Hematopoietic multipotent progenitor cell treated with erythropoietin and hydrocortisone succinate and interleukin-3 and kit ligand, for 17 days (in vitro differentiated cells): ENCODE measurements at regions not wholly inside any gene's neighbourhood (a gene's known extent, or its start where the extent isn't known, plus 50 kb on each side); places are given as distances from the start of the nearest gene placed in this dataset.

Source experiments
- DNase-seq: peaks from one replicate; pipeline ENCODE4 v3.0.0-alpha.2; 2015; ENCODE audit warnings: low spot score

GRCh38 chr5:158553195-158553961, 546.3 kb downstream of the EBF1 start:
- no peak for DNase-seq

- no peak for DNase-seq
Observed at GRCh38 chr5:158552241-158552640, 547.5 kb downstream of the EBF1 start.

- DNase-seq, result no peak
Observed at GRCh38 chr5:158549311-158549710, 550.4 kb downstream of the EBF1 start.

DNA sequence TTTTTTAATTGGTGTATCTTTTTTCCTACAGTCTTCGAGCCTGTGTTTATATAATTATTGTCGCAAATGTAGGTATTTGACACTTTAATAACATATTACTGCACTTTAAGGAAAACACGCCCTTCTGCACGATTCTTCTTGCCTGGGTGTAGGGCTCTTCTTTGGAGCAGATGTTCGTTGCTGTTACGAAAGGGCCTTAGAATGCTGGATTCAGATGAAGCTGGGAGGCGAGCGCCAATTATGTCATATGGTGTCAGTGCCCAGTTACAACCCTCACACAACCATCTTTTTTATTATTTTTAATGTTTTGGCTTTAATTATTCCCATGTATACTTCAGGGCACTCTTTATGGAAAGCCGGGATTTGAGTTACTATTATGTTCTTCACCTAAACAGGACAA, 553.0 kb downstream of the EBF1 start:
- no peak for DNase-seq

DNA sequence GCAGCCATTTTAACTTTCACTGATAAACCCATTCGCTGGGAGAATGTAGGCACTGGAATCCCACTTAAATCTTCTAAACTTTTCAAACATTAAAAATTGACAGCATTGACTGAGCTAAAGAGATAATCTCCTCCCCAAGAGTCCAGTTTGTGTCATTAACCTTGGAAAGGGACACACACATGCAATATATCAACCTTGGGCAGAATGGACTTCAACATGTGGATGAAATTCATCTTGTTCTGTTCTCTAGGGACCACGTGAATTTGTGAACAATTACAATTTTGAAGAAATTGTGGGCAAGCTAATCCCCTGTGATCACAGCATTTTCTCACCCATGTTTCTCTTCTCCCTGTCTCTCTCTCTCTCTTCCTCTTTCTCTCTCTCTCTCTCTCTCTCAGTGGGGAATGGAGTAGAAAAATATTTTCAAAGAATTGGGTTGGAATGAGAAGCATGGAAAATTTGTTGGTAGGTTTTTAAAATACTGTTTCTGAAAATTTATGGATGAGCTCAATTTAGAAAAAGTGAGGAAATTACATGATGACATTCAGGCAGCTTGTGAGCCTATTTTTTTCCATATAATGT, 553.7 kb downstream of the EBF1 start:
- DNase-seq, result no peak

- no peak for DNase-seq
Observed at GRCh38 chr5:158544388-158545339, 555.1 kb downstream of the EBF1 start.

DNA sequence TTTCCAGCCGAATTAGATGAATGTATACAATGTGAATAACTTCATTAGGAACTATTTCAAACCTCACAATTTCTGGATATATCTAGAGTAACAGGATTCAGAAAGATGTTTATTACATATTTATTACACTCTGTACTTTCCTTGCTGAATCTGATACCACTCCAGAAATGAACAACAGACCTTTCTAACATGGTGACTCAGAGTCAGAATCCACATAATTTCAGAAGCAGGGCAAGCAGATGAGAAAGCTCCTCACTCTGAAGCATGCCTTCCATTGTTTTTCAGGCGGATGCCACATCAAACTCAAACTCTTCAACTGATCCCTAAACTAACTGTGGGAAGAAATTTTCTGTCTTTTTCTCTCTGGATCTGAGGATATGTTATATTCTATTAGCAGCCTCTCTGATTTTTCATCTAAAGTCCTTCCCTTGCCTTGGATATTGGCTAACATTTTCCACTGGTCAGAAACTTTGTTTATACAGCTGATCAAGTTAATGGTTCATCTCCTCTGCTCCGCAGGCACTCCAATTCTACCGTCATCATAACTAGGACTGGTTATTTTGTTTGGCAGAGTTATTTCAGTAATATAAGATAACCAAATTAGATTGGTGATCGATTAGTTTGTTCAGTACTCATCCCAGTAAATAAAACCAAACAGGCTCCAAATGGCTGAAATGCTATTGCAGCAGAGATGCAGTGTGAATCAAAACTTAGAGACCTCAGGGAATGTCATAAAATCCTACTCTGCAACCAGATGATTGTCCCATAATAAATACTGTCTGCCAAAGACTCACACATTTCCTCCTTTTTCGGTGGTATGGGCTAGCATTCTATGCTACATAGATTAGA, 556.0 kb downstream of the EBF1 start:
- no peak for DNase-seq

GRCh38 chr5:158541536-158542297, 558.0 kb downstream of the EBF1 start:
- DNase-seq, result no peak

DNA sequence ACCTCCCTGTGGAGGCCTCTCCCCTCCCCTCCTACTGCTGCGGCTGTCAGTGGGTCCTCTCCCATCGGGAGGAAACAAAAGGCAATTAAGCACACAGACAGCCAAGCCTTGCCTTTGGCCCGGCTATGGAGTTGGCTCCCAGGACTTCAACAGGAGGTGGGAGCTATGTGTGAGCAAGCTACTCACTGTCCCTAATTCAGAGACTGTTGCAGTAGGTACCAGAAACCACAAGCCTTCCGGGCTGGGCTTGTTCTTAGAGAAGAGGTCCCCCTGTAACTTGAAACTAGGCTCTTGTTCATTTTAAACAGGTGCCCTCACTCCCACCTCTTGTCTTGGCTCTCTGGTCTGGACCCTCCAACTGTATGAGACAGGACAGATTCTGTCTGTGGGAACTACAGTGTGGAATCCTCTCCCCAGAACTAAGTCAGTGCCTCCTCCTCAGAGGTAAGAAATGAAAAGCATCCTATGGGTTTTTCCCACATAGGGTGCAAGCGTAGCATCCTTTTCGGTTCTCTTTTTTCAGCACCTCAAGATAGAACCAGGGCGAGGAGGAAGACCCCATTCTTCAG, 561.1 kb downstream of the EBF1 start:
- no peak for DNase-seq

GRCh38 chr5:158537366-158537765, 562.4 kb downstream of the EBF1 start:
- DNase-seq, result no peak

DNA sequence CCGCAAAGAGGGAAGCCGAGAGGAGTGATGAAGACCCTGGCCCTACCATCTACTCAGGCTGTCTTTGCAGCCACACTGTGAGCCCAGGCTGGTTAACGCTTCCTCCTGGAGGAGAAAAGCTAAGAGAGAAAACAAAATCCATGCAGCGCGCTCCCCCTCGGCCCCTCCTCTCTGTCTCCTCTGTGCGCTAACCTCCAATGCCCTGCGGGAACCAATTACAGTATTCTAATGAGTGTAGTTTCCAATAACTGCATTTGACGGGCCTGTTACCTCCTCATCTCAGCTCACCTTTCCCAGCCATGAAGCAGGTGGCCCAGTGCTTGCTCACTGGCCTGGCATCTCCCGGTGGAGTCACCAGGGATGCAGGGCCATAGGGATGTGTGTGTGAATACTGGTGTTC, 565.5 kb downstream of the EBF1 start:
- no peak for DNase-seq

- DNase-seq, result no peak
Observed at GRCh38 chr5:158532739-158533138, 567.0 kb downstream of the EBF1 start.

DNA sequence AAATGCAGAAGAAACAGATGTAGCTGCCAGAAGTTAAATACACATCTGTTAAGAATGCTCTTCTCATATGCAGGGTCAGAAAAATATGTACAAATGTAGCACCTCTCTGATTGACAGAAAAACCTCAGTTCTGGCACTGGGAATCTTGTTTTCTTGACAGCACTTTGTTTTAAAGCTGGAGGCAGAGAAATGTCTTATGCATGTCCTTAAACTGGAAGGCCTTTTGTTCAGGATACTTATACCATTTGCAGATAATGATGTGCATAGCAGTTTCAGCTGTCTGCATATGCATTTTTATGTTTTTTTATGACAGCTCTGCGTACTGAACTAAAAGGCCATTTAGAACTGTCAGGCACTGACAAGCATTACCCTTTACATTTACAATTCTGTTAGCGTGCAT, 567.9 kb downstream of the EBF1 start:
- DNase-seq, result no peak

GRCh38 chr5:158530115-158530514, 569.6 kb downstream of the EBF1 start:
- DNase-seq, result no peak

DNA sequence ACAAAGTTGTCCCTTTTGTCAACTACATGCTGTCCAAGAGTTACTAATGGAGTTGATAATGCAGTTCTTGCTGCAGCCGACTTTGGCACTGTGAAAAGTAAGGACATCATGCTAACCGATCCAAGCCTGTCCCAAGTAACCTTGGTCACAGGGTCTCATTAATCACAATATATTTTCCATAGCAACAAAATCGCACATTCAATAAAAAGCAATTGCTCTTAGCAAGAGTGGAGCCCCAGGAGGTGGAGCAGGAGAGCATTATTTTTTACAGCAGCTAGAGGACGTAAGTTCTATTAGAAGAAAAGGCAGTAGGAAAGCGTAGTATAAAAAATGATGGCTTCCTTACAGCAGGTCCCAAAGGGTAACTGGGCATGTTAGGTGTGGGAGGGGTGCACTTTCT, 570.3 kb downstream of the EBF1 start:
- no peak for DNase-seq

DNA sequence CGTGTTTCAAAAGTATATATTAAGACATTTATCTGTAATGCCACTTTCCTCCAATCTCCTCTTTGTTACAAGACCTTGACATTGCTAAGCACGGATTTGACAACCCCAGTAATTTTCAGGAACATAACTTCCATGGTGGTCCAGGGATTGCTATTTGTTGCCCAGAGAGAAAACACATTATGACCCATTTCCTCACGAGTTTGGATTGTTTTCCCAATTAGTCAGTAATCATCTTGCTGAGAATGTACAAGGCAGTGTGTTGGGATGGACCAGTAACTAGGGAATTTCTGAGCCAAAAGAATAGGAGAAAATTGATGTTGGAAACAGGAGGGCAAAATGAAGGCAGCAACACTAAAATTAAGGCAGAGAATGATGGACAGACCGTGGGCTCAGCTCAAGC, 574.1 kb downstream of the EBF1 start:
- no peak for DNase-seq

DNA sequence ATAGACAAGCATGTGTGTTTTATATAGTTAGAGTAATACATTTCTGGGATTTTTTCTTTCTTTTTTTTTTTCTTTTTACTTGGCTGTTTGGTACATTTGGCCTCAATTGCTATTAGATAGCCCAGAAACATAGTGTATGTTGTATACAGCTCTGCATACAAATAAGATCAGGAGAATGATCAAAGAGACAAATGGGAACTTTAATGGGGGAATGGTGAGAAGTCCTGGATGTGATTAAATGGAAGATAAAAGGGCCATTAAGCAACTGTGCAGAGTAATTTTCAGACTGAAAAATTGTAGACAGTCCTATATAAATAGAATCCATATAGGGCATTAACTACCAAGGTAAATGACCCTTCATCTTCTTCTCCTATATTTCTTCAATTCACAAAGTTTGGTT, 575.6 kb downstream of the EBF1 start:
- no peak for DNase-seq

- DNase-seq, result no peak
Observed at GRCh38 chr5:158522776-158523175, 576.9 kb downstream of the EBF1 start.

- no peak for DNase-seq
Observed at GRCh38 chr5:158521995-158522394, 577.7 kb downstream of the EBF1 start.

DNA sequence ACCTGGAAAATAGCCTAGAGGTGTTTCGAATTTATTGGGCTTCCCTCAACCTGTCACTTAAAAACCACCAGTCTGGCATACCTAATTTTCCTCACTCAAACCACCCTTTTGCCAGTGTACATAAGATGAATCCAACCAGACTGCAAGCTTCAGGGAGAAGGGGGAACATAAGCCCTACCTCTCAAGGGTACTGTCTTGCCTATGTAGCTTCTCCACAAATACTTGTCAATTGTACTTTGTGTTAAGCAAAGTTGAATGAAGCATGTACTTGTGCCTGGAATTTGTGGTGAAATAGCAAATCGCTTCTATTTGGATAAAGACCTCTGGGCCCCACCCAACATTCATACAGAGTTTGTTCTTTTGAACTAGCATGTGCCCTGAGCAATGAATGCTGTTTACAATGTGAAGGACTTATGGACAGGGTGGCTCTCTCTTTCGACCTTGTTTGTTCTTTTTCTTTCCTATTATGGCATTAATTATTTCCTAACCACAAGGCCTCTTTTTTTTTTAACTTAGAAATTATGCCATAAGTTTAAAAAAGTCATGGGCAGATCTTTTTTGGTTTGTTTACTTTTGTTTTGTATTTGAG, 580.2 kb downstream of the EBF1 start:
- no peak for DNase-seq
